A172 (cell line): ENCODE measurements at regions not wholly inside any gene's neighbourhood (a gene's known extent, or its start where the extent isn't known, plus 50 kb on each side); places are given as distances from the start of the nearest gene placed in this dataset.

Experiments used
- DNase-seq: peaks from one replicate; pipeline ENCODE4 v3.0.0-alpha.2; 2015; ENCODE audit warnings: low spot score

DNA sequence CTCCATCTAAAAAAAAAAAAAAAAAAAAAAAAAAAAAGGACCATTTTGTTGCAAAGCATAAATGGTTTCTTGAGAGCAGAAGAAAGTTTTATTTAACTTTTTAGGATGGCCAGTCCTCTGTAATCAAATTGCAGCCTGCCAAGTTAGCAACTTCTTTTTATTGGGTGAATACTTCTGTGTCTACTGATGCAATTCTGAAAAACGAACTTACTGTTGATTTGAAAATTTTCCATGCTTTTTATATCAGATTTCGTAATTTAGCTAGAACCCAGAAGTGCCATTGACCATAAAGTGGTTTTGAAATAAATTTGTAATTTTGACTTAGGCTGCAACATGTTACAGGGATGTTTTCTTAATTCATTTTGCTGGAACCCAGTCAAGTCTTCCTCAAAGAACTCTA is 269.1 kb upstream of the ACTBL2 start:
- DNase-seq = no peak

- DNase-seq = no peak
These were observed 268.3 kb upstream of the ACTBL2 start for GRCh38 chr5:57750891-57751290.

DNA sequence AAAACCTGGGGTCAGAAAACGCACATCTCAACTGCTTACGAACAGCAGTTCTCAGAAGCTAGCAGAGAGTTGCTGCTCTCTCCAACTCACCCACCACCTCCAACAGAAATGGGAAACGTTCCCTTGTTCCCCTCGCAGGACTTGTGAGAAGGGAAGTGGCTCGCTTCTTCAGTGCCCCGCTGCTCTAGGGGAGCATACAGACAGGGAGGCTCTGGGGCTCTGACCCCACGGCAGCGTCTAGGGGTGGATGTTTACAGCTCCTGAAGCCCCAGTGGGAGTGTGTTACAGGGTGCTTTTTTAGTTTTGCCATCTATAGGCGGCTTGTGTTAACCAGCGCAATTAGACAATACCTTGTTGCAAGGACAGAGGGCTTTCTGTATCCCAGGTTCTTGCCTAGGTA is 267.7 kb upstream of the ACTBL2 start:
- DNase-seq = no peak

- DNase-seq = no peak
These were observed 266.8 kb upstream of the ACTBL2 start for GRCh38 chr5:57749396-57749795.

DNA sequence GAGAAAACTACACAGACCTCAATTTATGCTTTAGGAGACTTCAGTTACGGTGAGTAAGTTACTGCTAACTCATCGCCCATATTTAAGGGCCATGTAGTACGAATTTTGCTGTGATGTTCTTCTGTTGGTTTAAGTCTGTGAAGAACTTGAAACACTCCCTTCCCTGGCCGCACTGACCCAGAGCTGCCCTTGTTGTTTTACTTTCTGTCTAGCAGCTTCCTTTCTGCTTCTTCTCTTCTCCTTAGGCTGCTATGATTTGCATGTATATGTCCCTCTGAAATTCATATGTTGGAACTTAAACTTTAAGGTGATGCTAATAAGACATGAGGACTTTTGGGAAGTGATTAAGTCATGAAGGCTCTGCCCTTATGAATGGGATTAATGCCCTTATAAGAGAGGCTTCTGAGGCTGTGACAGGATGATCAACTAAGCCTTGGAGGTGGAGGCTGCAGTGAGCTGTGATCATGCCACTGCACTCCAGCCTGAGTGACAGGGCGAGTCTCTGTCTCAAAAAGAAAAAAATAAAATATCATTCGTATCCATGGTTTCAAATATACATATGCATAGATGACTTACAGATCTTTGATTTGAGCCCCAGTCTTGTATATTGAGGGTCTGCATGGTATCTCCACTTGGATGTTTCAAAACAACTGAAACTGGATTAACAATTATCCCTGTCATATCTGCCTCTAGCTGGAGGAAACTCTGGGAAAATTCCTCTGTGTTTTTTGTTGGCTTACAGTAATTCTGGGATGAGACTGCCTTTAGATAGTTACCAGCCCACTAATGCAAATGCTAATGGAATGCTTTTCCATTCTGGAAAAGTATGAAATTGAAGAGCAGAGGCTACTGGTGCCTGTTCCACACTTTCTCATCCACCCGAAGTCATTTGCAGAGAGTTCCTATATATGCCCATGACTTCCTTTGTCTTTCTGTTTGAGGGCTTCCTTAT is 263.4 kb upstream of the ACTBL2 start:
- no peak for DNase-seq

DNA sequence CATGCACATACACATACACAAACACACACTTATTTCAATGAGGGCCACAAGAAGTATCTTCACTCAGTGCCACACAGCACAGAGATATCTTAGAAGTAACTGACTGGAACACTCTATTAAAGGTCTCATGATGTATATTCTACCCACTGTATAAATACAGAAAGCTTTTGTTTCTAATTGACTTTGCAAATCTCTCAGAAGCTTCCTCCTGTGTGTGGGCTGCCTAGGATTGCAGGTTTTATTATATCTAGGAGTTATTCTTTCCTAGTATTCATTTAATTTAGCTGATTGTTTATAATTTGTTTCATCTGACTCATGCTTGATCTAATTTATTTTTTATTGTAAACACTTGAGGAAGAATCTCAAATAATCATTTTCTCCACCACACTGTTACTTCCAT is 262.4 kb upstream of the ACTBL2 start:
- DNase-seq = no peak

DNA sequence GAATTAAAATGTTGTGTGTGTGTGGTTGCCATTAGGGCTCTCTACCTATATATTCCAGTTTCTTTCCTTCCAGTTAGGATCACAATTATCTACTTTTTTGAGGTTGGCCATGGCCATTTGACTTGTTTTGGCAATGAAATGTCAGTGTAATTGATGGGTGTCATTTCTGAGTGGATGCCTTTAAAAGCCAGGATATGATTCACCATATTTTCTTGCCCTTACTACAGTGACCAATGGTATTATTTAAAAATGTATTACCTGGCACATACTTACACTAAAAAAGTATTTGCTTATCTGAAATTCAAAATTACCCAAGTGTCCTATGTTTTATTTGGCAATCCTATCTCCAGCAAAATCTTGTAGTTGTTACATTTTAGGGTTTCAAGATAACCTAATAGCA is 258.7 kb upstream of the ACTBL2 start:
- DNase-seq = no peak

DNA sequence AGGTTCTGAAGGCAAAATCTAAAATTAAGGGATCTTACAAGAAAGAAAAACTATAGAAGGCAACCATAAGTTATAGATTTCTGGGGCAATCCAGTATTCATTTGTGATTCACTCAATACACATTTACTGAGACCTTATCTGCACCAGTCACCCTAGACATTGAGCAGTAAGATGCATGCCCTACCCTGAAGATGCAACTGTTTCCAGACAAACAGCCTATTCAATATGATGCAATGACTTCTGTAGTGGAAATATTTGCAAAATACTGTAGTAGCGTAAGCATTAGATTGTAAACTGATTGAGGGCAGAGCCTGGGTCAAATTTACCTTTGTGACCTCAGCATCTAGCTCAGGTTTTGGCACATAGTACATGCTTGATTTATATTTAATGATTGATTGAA is 256.2 kb upstream of the ACTBL2 start:
- no peak for DNase-seq

- no peak for DNase-seq
These were observed 255.7 kb upstream of the ACTBL2 start for GRCh38 chr5:57738301-57738700.

DNA sequence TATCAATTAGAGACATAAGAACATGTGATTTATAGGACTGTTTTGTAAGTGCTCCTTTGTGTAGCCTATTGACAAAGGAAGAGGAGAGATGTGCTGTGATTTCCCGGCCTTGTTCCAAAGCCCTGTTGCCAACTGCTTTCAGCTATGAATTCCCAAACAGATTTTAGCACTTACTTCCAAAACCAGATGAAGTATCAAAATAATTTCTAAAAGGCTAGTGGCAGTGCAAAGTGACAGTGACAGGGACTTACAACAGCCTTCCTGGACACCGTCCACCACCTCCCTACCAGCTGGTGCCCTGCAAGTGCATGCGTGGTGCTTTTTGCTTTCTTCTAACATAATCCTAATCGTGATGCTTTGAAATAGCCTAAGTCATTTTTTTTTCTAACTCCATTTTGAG is 254.1 kb upstream of the ACTBL2 start:
- no peak for DNase-seq

GRCh38 chr5:57735279-57736153 is 252.9 kb upstream of the ACTBL2 start:
- DNase-seq = peak; percentile 96

DNA sequence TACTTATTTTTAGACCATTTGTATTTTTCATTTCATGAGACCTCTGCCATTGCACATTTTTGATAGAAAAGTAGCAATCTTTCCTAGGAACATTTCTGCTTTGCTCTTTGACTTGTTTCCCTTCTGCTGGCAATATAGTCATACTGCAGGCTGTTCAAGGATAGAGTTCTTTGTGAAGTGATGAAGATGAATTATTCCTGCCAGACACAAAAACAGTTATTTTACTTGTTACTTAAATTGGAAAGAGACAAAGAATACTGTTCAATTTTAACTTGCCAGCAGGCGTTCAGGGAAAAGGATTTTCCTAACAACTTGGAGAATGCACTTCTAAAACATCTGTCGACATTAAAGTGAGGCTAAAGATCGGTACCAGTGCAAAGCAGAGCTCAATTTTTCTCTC is 251.7 kb upstream of the ACTBL2 start:
- no peak for DNase-seq

DNA sequence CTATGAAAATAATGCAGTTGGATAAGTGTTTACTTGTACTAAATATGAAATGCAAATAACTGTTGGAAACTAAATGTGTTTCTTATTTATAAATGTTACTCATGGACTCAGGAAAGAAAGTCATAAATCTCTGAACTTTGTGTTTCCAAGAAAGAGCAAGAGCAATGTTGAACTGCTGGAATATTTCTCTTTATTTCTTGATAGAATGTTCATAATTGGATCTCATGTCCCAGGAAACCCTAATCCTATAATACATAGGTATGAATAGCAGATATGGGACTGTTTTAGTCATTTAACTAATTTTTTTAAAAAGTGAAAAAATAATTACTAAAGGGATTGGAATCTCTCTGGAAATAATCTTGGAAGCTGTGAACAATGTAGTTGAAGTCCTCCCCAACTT is 245.0 kb upstream of the ACTBL2 start:
- no peak for DNase-seq

- no peak for DNase-seq
These were observed 243.3 kb upstream of the ACTBL2 start for GRCh38 chr5:57725658-57726504.

DNA sequence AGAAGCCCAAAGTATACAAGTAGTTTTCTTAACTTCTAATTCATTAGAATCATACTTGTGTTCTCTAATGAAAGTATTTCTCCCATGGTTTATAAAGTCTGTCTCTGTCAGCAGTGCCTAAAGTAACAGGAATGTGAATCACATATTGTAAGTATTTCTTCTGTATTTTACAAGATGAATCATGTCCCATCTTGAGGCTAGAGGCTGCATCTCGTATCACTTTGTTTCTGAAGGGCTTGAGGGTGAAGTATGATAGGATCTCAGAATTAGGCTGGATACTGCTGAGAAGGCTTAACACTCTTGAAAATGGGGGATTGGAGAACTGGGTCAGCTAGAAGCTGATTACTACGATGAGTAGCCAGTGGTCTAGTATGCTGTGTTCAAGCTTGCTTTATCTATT is 242.2 kb upstream of the ACTBL2 start:
- peak; percentile 59 for DNase-seq

- DNase-seq = no peak
These were observed 238.6 kb upstream of the ACTBL2 start for GRCh38 chr5:57721226-57721625.

GRCh38 chr5:57720656-57721055 is 238.0 kb upstream of the ACTBL2 start:
- DNase-seq = no peak

DNA sequence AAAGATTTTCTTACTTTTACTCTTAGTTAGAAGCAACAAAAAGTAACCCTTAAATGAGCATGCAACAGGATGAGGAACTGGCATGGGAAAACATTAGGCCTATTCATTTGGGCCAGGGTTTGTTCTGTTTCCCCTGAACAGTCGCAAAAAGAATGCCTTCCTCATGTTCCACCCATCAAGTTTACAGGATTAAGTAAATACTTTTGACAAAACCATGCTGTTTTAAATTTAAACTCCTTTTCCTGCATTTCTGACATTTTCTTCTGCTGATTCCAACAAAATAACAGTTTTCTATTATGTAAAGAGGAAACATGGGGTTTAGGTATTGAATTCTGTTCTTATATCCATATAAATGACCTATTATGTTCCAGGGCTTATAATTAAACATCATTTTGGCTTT is 236.6 kb upstream of the ACTBL2 start:
- no peak for DNase-seq

DNA sequence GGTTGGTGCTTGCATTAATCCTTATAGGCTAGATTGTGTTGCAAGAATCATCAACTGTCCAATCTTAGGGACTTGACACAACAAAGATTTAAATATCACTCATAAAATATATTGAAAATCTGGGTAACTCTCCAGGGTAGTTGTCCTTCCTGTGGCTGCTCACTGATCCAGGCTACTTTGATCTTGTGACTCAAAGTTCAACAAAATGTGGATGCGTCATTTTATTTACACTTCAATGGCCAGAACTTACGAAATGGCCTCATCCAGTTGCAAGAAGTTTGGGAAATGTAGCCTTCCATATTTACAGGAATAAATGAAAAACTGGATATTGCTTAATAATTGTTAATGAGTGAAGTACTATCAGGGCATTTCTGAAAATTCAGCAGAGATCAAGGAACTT is 235.5 kb upstream of the ACTBL2 start:
- DNase-seq = peak; percentile 18

- DNase-seq = no peak
These were observed 234.9 kb upstream of the ACTBL2 start for GRCh38 chr5:57717555-57717954.

- no peak for DNase-seq
These were observed 234.1 kb upstream of the ACTBL2 start for GRCh38 chr5:57716661-57717060.

- no peak for DNase-seq
These were observed 232.7 kb upstream of the ACTBL2 start for GRCh38 chr5:57715296-57715695.
